ENCODE measurements at regions not wholly inside any gene's neighbourhood (a gene's known extent, or its start where the extent isn't known, plus 50 kb on each side); places are given as distances from the start of the nearest gene placed in this dataset.

GRCh38 chr20:17808782-17809181 lies 109.0 kb downstream of the BANF2 start:
- TF ChIP-seq ZFP3 (CRISPR knock-in tag; IDR thresholded peaks at IDR 0.05), result no peak
- no peak for TF ChIP-seq OSR1 (CRISPR knock-in tag; IDR thresholded peaks at IDR 0.05)
- no peak for TF ChIP-seq ZNF8 (CRISPR knock-in tag; IDR thresholded peaks at IDR 0.05)
- no peak for TF ChIP-seq ZNF565 (CRISPR knock-in tag; conservative IDR thresholded peaks at IDR 0.05; ENCODE audit: low read depth)
- TF ChIP-seq PATZ1 (CRISPR knock-in tag; IDR thresholded peaks at IDR 0.05; ENCODE audit: borderline replicate concordance), result no peak
- no peak for TF ChIP-seq SNAI2 (CRISPR knock-in tag; IDR thresholded peaks at IDR 0.05)
- no peak for TF ChIP-seq TCF4 (CRISPR knock-in tag; IDR thresholded peaks at IDR 0.05; ENCODE audit: borderline replicate concordance)

All from SK-N-SH treated with all-trans-retinoic acid at 6 μM for 48 hours (cell line).